GM23338 (cell line): ENCODE measurements at regions not wholly inside any gene's neighbourhood (a gene's known extent, or its start where the extent isn't known, plus 50 kb on each side); places are given as distances from the start of the nearest gene placed in this dataset.

Experiments
- ATAC-seq: fragments of 200-7000 bp; cut with Tn5 transposase; 3 replicates; pipeline ENCODE4 v1.9.1; 2020
- DNase-seq: peaks from one replicate; pipeline ENCODE4 v3.0.0-alpha.2; 2015; ENCODE audit warnings: low spot score
- H2AFZ ChIP-seq: fragments of 200-600 bp; sonication (generic); 2 replicates; pipeline ENCODE4 v1.8.0; 2016; ENCODE audit warnings: antibody characterized with exemption, mild to moderate bottlenecking, moderate library complexity
- H3F3A ChIP-seq: fragments of 200-600 bp; sonication (generic); replicated peaks from 2 replicates; pipeline ENCODE4 v1.8.0; 2017; ENCODE audit warnings: antibody characterized with exemption, mixed run types, low read depth
- H3K27ac ChIP-seq: fragments of 200-600 bp; sonication (generic); 2 replicates; pipeline ENCODE4 v1.6.1; 2016; ENCODE audit warnings: low read depth
- H3K27me3 ChIP-seq: fragments of 200-600 bp; sonication (generic); 2 replicates; pipeline ENCODE4 v1.8.0; 2016; ENCODE audit warnings: mild to moderate bottlenecking, mixed run types, moderate library complexity; ENCODE audit not compliant: insufficient read depth
- H3K36me3 ChIP-seq: fragments of 200-600 bp; sonication (generic); 2 replicates; pipeline ENCODE4 v1.8.0; 2016; ENCODE audit warnings: mild to moderate bottlenecking; ENCODE audit not compliant: insufficient read depth
- H3K4me1 ChIP-seq: fragments of 200-600 bp; sonication (generic); 2 replicates; pipeline ENCODE4 v1.8.0; 2016; ENCODE audit warnings: mild to moderate bottlenecking, moderate library complexity; ENCODE audit not compliant: insufficient read depth
- H3K4me2 ChIP-seq: fragments of 200-600 bp; sonication (generic); 2 replicates; pipeline ENCODE4 v1.7.1; 2017; ENCODE audit warnings: mixed run types
- H3K4me3 ChIP-seq: fragments of 200-600 bp; sonication (generic); 2 replicates; pipeline ENCODE4 v1.6.1; 2016; ENCODE audit warnings: mixed run types
- H3K79me2 ChIP-seq: fragments of 200-600 bp; sonication (generic); replicated peaks from 2 replicates; pipeline ENCODE4 v1.8.0; 2017; ENCODE audit warnings: mild to moderate bottlenecking; ENCODE audit not compliant: insufficient read depth
- H3K9me2 ChIP-seq: fragments of 200-600 bp; sonication (generic); 2 replicates; pipeline ENCODE4 v1.8.0; 2017; ENCODE audit not compliant: insufficient read depth
- H4K20me1 ChIP-seq: fragments of 200-600 bp; sonication (generic); replicated peaks from 2 replicates; pipeline ENCODE4 v1.8.0; 2017; ENCODE audit warnings: mild to moderate bottlenecking; ENCODE audit not compliant: insufficient read depth
- H3K27ac Mint-ChIP-seq: 2 replicates; pipeline ENCODE4 v1.8.0; 2020; ENCODE audit warnings: inconsistent platforms, mild to moderate bottlenecking, moderate library complexity, mixed read lengths
- H3K27me3 Mint-ChIP-seq: 3 replicates; pipeline ENCODE4 v1.8.0; 2022; ENCODE audit warnings: low read depth, mild to moderate bottlenecking, moderate library complexity, mixed read lengths, inconsistent platforms; ENCODE audit not compliant: insufficient read depth, poor library complexity
- H3K36me3 Mint-ChIP-seq: 3 replicates; pipeline ENCODE4 v1.8.0; 2021; ENCODE audit warnings: low read depth, mild to moderate bottlenecking, inconsistent platforms, moderate library complexity, mixed read lengths
- H3K4me1 Mint-ChIP-seq: 3 replicates; pipeline ENCODE4 v1.8.0; 2020; ENCODE audit warnings: mild to moderate bottlenecking, inconsistent platforms, mixed read lengths
- H3K4me3 Mint-ChIP-seq: 3 replicates; pipeline ENCODE4 v1.8.0; 2021; ENCODE audit warnings: moderate library complexity, mild to moderate bottlenecking, inconsistent platforms, mixed read lengths
- H3K9me3 Mint-ChIP-seq: 3 replicates; pipeline ENCODE4 v1.8.0; 2020; ENCODE audit warnings: moderate library complexity, mild to moderate bottlenecking, inconsistent platforms, mixed read lengths
- CREB1 ChIP-seq: fragments of 250-450 bp; sonication (Bioruptor Pico); IDR thresholded peaks from 2 replicates; pipeline ENCODE4 v1.5.0; 2020; ENCODE audit warnings: low read depth, mild to moderate bottlenecking, moderate library complexity
- EZH2 ChIP-seq: fragments of 200-600 bp; sonication (generic); IDR thresholded peaks from one replicate; pipeline ENCODE4 v1.8.0; 2017; ENCODE audit warnings: antibody characterized with exemption, mild to moderate bottlenecking, low read depth; ENCODE audit not compliant: unreplicated experiment
- EZH2phosphoT487 ChIP-seq: fragments of 200-600 bp; sonication (generic); IDR thresholded peaks from one replicate; pipeline ENCODE4 v1.8.1; 2018; ENCODE audit warnings: antibody characterized with exemption; ENCODE audit not compliant: unreplicated experiment
- NANOG ChIP-seq: IDR thresholded peaks from 2 replicates; pipeline ENCODE4 v1.6.1; 2016; ENCODE audit warnings: antibody characterized with exemption, borderline replicate concordance
- POLR2AphosphoS5 ChIP-seq: IDR thresholded peaks from 2 replicates; pipeline ENCODE4 v1.6.1; 2016; ENCODE audit warnings: antibody characterized with exemption, low read depth
- STAT1 ChIP-seq: IDR thresholded peaks from one replicate; pipeline ENCODE4 v1.6.1; 2016; ENCODE audit warnings: antibody characterized with exemption; ENCODE audit not compliant: unreplicated experiment
- ZNF114 ChIP-seq: fragments of 250-450 bp; sonication (Bioruptor Pico); IDR thresholded peaks from 2 replicates; pipeline ENCODE4 v1.5.0; 2020; ENCODE audit warnings: mild to moderate bottlenecking, moderate library complexity
- ZNF331 ChIP-seq: fragments of 250-450 bp; sonication (Bioruptor Pico); IDR thresholded peaks from 2 replicates; pipeline ENCODE4 v1.5.0; 2020; ENCODE audit warnings: low read depth, mild to moderate bottlenecking, moderate library complexity
- TF ChIP-seq, protein P1 (sequence below): IDR thresholded peaks from 2 replicates; pipeline ENCODE4 v1.6.1; 2016; ENCODE audit warnings: antibody characterized with exemption
- TF ChIP-seq, protein P2 (sequence below): IDR thresholded peaks from one replicate; pipeline ENCODE4 v1.6.1; 2018; ENCODE audit warnings: antibody characterized with exemption; ENCODE audit not compliant: unreplicated experiment
- TF ChIP-seq, protein P3 (sequence below): fragments of 250-450 bp; sonication (Bioruptor Pico); IDR thresholded peaks from 2 replicates; pipeline ENCODE4 v1.5.0; 2020; ENCODE audit warnings: mild to moderate bottlenecking, moderate library complexity

DNA sequence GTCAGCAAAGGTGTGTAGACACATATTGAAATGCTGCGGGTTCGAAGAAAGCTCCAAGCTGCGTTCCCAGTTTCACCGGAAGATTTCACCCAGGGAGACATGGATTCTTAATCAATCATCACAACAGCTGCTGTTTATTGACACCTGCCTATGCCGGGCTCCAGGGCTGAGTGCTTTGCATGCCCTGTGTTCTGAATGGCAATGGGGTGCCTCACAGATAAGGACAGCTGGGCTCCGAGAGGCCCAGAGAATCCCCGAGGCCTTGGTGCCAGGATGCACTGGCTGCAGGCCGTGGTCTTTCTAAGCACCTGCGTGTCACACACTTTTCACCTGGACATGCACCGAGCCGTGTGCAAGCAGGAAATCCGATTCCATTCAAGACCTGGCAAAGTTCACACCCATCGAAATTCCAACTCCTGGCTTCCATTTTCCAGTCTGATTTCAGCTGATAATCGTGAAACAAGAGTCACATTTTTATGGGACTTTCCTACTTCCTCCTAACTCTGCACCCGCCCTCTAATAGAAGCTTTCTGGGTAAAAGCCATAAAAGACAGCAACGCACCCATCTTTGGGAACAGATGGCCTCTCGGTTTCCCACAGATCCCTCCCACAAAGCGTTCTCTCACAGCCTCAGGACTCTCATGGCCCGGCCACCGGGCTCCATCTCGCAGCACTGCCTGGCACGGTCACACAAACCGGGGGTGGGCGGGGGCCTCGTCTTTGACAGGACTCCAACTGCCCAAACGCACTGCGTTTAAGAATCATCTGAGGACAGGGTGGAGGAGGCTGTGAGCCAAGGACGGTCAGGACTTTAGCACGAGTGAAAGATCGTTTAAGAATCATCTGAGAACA is 245.6 kb upstream of the SALL3 start (continued):
- TF ChIP-seq, protein P1, sequence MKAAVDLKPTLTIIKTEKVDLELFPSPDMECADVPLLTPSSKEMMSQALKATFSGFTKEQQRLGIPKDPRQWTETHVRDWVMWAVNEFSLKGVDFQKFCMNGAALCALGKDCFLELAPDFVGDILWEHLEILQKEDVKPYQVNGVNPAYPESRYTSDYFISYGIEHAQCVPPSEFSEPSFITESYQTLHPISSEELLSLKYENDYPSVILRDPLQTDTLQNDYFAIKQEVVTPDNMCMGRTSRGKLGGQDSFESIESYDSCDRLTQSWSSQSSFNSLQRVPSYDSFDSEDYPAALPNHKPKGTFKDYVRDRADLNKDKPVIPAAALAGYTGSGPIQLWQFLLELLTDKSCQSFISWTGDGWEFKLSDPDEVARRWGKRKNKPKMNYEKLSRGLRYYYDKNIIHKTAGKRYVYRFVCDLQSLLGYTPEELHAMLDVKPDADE, result no peak
- TF ChIP-seq STAT1, result no peak
- TF ChIP-seq ZNF114 (CRISPR knock-in tag), result no peak
- TF ChIP-seq POLR2AphosphoS5, result no peak

DNA sequence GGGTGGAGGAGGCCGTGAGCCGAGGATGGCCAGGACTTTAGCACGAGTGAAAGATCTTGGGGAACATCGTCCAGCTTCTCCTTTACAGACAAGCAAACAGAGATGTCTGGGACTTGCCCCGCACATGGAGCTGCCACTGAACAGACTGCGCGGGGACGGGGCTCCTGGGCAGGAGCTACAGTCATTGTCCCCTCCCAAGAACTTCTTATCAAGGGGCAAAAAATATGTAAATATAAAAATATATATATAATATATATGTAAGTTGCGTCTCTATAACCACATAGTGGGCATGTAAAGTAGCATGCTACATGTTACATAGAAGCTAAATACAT is 245.0 kb upstream of the SALL3 start:
- no peaks in the 10 kb centered on the region for H3K9me2 ChIP-seq
- TF ChIP-seq EZH2phosphoT487 (no peak), CREB1 (CRISPR knock-in tag) (no peak), ZNF331 (no peak), NANOG (no peak), EZH2 (no peak)
- TF ChIP-seq, protein P1, result no peak
- TF ChIP-seq, protein P2, sequence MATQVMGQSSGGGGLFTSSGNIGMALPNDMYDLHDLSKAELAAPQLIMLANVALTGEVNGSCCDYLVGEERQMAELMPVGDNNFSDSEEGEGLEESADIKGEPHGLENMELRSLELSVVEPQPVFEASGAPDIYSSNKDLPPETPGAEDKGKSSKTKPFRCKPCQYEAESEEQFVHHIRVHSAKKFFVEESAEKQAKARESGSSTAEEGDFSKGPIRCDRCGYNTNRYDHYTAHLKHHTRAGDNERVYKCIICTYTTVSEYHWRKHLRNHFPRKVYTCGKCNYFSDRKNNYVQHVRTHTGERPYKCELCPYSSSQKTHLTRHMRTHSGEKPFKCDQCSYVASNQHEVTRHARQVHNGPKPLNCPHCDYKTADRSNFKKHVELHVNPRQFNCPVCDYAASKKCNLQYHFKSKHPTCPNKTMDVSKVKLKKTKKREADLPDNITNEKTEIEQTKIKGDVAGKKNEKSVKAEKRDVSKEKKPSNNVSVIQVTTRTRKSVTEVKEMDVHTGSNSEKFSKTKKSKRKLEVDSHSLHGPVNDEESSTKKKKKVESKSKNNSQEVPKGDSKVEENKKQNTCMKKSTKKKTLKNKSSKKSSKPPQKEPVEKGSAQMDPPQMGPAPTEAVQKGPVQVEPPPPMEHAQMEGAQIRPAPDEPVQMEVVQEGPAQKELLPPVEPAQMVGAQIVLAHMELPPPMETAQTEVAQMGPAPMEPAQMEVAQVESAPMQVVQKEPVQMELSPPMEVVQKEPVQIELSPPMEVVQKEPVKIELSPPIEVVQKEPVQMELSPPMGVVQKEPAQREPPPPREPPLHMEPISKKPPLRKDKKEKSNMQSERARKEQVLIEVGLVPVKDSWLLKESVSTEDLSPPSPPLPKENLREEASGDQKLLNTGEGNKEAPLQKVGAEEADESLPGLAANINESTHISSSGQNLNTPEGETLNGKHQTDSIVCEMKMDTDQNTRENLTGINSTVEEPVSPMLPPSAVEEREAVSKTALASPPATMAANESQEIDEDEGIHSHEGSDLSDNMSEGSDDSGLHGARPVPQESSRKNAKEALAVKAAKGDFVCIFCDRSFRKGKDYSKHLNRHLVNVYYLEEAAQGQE, result no peak
- TF ChIP-seq, protein P3, sequence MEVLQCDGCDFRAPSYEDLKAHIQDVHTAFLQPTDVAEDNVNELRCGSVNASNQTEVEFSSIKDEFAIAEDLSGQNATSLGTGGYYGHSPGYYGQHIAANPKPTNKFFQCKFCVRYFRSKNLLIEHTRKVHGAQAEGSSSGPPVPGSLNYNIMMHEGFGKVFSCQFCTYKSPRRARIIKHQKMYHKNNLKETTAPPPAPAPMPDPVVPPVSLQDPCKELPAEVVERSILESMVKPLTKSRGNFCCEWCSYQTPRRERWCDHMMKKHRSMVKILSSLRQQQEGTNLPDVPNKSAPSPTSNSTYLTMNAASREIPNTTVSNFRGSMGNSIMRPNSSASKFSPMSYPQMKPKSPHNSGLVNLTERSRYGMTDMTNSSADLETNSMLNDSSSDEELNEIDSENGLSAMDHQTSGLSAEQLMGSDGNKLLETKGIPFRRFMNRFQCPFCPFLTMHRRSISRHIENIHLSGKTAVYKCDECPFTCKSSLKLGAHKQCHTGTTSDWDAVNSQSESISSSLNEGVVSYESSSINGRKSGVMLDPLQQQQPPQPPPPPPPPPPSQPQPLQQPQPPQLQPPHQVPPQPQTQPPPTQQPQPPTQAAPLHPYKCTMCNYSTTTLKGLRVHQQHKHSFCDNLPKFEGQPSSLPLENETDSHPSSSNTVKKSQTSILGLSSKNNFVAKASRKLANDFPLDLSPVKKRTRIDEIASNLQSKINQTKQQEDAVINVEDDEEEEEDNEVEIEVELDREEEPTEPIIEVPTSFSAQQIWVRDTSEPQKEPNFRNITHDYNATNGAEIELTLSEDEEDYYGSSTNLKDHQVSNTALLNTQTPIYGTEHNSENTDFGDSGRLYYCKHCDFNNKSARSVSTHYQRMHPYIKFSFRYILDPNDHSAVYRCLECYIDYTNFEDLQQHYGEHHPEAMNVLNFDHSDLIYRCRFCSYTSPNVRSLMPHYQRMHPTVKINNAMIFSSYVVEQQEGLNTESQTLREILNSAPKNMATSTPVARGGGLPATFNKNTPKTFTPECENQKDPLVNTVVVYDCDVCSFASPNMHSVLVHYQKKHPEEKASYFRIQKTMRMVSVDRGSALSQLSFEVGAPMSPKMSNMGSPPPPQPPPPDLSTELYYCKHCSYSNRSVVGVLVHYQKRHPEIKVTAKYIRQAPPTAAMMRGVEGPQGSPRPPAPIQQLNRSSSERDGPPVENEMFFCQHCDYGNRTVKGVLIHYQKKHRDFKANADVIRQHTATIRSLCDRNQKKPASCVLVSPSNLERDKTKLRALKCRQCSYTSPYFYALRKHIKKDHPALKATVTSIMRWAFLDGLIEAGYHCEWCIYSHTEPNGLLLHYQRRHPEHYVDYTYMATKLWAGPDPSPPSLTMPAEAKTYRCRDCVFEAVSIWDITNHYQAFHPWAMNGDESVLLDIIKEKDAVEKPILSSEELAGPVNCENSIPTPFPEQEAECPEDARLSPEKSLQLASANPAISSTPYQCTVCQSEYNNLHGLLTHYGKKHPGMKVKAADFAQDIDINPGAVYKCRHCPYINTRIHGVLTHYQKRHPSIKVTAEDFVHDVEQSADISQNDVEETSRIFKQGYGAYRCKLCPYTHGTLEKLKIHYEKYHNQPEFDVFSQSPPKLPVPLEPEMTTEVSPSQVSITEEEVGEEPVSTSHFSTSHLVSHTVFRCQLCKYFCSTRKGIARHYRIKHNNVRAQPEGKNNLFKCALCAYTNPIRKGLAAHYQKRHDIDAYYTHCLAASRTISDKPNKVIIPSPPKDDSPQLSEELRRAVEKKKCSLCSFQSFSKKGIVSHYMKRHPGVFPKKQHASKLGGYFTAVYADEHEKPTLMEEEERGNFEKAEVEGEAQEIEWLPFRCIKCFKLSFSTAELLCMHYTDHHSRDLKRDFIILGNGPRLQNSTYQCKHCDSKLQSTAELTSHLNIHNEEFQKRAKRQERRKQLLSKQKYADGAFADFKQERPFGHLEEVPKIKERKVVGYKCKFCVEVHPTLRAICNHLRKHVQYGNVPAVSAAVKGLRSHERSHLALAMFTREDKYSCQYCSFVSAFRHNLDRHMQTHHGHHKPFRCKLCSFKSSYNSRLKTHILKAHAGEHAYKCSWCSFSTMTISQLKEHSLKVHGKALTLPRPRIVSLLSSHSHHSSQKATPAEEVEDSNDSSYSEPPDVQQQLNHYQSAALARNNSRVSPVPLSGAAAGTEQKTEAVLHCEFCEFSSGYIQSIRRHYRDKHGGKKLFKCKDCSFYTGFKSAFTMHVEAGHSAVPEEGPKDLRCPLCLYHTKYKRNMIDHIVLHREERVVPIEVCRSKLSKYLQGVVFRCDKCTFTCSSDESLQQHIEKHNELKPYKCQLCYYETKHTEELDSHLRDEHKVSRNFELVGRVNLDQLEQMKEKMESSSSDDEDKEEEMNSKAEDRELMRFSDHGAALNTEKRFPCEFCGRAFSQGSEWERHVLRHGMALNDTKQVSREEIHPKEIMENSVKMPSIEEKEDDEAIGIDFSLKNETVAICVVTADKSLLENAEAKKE (CRISPR knock-in tag), result no peak

More for the DNA sequence above, 245.0 kb upstream of the SALL3 start:
- Mint-ChIP-seq H3K36me3 (peaks cover 32% of the 10 kb centered on the region; the same call in 2 of the 3 replicates), H3K4me1 (no peaks in the 10 kb centered on the region; the same call in 2 of the 3 replicates), H3K9me3 (peaks cover 94% of the 10 kb centered on the region), H3K4me3 (no peak overlapping the region), H3K27me3 (peaks cover 9% of the 10 kb centered on the region), H3K27ac (no peak overlapping the region)
- no peaks in the 10 kb centered on the region for H3K36me3 ChIP-seq
- no peak overlapping the region for H3K4me2 ChIP-seq
- H3K27me3 ChIP-seq, result no peaks in the 10 kb centered on the region
- H3K4me3 ChIP-seq, result no peak overlapping the region
- H3F3A ChIP-seq, result no peaks in the 10 kb centered on the region
- no peaks in the 10 kb centered on the region for H3K79me2 ChIP-seq
- H3K4me1 ChIP-seq, result no peaks in the 10 kb centered on the region
- no peak for ATAC-seq
- H2AFZ ChIP-seq, result no peak overlapping the region
- H3K27ac ChIP-seq, result no peak overlapping the region
- no peak for DNase-seq
- no peaks in the 10 kb centered on the region for H4K20me1 ChIP-seq
